SW480 (cell line): ENCODE measurements at regions not wholly inside any gene's neighbourhood (a gene's known extent, or its start where the extent isn't known, plus 50 kb on each side); places are given as distances from the start of the nearest gene placed in this dataset.

Source experiments
- DNase-seq: peaks from one replicate; pipeline ENCODE4 v3.0.0-alpha.2; 2016; ENCODE audit warnings: low spot score

GRCh38 chr5:4570047-4570995 lies 569.8 kb upstream of the ADAMTS16 start:
- DNase-seq, result peak; percentile 100

GRCh38 chr5:4571248-4571948 lies 568.7 kb upstream of the ADAMTS16 start:
- peak; percentile 65 for DNase-seq

GRCh38 chr5:4572311-4573100 lies 567.6 kb upstream of the ADAMTS16 start:
- DNase-seq, result no peak

DNA sequence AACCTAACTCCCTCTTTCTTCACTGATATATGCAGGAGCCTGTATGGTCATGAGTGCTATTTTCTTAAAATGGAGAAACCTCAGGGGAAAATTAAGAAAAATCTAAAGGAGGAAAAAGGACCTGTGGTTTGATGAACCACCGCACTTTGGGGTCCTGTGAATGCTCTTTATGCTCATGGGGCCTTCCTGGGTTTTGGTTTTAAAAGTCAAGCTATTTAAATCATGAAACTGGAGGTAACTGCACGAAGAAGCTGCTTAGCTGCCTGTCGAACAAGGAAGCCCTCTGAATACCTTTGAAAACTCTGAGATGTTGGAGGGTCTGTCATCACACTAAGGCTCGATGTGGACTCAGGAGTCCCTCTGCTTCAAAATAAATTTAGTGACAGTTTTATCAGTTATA lies 564.5 kb upstream of the ADAMTS16 start:
- DNase-seq, result no peak

GRCh38 chr5:4576161-4576748 lies 563.9 kb upstream of the ADAMTS16 start:
- no peak for DNase-seq

- DNase-seq, result no peak
Measured at GRCh38 chr5:4576908-4577307, 563.2 kb upstream of the ADAMTS16 start.

- DNase-seq, result no peak
Measured at GRCh38 chr5:4579679-4580078, 560.5 kb upstream of the ADAMTS16 start.

DNA sequence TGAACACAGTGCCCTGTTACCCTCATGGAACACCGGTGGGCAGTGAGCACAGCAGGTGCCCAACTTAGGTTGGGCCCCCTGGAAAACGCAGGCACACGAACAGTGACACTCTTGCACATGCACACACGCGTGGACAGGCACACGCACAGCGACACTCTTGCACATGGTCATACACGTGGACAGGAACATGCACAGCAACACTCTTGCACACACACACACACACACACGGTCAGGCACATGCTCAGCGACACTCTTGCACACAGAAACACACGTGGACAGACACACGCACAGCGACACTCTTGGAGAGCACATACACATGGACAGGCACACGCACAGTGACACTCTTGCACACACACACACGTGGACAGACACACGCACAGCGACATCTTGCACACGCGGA lies 559.4 kb upstream of the ADAMTS16 start:
- DNase-seq, result no peak

DNA sequence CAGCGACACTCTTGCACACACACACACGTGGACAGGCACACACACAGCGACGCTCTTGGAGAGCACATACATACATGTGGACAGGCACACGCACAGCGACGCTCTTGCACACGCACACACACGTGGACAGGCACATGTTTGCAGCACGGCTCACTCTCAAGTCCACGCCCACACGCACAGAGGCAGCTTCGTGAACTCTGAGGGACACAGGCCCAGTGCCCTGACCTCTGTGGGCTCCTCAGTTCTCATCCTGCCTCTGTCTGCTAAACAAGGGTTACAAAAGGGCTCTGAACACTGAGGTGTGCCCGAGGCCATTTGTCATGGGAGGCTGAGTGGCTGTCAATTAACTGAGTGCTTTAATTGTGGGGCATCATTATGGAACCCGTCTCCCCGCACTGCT lies 558.8 kb upstream of the ADAMTS16 start:
- no peak for DNase-seq

DNA sequence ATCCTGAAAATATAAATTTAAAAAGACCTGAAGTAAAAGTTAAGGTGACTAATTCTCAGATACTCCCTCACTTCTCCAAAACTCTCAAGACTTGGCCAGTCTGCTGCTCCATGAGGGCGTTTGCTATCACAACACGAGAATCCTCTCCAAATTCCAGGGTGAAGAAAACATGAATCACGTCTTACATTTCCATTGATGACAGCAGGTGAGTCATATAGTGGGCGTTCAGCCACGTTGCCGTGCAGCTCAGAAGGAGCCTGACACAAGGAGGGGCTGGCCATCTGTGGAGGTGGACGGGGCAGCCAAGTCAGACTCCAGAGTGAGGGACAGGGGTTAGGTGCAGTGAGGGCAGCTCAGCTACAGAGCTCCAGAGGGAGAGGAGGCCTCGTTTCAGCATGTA lies 555.1 kb upstream of the ADAMTS16 start:
- peak; percentile 52 for DNase-seq

DNA sequence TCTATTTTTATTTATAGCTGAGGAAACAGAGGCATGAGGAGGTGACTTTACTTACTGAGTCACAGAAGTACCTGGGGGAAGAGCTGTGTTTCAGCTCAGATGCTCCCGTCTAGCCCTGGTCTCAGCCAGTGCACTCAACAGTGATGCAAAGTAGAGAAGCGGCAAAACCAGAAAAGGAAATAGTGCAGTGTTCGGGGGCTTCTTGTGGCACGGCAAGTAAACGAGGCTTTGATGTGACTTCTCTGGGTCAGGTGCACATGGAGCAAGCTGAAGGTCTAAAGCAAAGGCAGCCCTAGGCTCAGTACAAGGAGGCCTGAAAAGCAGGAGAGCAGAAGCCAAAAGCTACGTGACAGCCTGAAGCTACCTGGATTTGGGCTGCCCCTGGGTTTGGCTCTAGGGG lies 526.7 kb upstream of the ADAMTS16 start:
- DNase-seq, result no peak

- DNase-seq, result no peak
Measured at GRCh38 chr5:4614088-4614487, 526.0 kb upstream of the ADAMTS16 start.

GRCh38 chr5:4615369-4615768 lies 524.8 kb upstream of the ADAMTS16 start:
- peak; percentile 33 for DNase-seq

DNA sequence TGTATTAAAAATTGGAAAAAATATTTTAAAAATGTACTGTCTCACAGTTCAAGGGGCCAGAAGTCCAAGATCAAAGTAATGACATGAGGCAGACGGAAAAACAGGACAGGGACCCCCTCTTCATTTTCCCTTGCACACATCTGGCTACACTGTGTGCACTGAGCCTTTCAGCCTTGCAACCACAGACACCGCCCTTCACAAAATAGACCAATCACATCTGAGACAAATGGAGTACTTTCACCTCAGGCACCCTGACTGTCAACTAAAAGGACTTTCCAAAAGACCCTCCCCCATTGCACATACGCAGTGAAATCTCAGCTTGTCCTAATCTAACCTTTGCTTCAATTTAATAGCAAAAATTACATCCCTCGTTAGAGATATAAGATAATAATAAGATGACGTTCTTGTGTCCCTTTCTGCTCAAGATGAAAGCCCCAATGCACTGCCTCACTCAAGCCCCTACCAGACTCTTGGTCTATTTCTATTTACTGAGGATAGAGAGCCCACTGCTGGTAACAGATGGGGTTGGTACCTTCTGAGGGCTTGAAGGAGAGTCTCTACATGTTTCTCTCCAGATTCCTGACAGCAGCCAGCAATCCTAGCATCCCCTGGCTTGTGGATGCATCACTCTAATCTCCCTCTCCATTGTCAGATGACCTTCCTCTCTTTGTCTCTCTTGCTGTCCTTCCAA lies 514.8 kb upstream of the ADAMTS16 start:
- DNase-seq, result no peak

DNA sequence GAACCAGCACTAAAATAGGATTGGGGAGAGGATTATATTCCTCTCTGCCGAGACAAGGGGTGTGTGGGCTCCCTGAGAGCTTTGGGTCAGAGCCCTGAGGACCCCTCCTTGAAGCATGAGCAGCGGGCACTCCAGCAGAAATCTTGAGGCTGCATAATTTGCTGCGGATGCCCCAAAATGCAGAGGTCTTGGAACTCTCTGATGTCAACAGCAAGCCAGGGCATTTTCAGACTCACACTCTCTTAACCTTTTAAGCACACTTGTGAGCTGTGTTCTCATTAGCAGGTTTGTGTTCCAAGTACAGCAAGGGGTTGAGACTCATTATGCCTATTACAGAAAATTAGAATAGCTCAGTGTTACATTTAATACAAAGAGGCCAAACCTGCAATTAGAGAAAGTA lies 513.0 kb upstream of the ADAMTS16 start:
- DNase-seq, result no peak

GRCh38 chr5:4627929-4628328 lies 512.2 kb upstream of the ADAMTS16 start:
- peak; percentile 27 for DNase-seq

DNA sequence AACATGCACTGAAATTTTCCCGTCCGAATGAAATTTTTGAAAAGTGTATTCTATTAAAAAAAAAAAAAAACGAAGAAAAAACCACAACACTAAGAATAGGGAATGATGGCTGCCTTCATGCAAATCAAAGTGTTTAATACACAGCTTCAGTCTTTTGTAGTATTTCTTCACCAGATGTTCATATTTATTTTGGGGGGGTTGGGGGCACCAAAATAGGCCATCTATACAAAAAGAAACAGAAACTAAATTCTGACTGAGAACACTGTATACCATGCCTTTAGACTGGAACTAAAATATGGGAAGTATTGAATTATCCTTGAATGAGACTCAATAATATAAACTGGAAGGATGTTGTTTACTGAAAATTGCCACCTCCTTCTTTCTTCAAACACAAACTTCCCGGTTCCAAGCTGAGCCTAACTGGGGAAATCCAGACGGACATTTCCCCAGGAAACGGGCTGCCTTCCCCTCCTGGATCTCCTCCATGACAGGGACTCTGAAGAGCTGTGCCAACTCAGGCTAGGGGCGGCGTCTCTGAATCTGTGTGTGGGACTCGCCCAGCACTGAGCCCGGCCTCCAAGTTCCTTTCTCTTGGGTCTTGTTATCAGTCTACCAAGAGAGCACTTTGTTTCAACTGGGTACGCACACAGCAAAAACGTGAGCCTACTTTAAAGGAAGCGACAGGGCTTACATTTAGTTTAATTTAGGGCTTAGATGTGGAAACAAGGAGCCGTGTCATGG lies 511.3 kb upstream of the ADAMTS16 start:
- no peak for DNase-seq

DNA sequence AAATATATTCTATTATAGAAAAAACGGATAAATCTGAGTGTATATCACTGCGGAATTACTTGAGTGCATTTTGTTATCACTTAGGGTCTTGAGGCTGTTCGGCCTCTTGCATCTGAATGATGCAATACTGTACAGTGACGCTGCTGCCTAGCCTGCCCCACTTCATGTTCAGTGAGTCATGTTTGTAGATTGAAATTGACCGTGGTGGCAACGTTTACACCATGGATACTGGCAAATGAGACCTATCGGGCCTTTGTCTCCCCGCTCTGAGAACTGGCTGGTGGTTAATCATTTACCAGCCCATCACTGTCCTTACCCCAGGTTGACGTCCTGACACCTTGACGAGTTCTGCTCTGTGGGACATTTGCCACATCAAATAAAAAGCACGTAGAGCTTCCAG lies 510.1 kb upstream of the ADAMTS16 start:
- peak; percentile 99 for DNase-seq

DNA sequence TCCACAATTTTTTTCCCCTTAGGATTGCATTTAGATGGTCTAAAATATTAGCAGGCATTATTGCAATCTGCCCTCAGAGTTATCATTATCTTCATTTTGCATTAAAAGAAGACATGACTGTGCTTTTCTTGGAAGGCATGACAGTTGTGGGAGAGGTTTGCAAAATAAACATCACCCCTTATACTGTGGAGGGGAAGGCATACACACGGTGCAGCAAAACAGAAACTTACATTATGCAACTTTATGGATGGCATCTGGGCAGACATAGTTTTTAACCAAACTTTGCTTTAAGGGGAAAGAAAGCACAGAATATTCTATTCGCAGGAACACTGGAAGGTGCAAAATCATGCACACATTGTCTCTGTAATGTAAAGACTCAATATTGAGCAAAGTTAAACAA lies 505.8 kb upstream of the ADAMTS16 start:
- no peak for DNase-seq

- DNase-seq, result peak; percentile 73
Measured at GRCh38 chr5:4636378-4636777, 503.8 kb upstream of the ADAMTS16 start.

- peak; percentile 31 for DNase-seq
Measured at GRCh38 chr5:4639946-4640345, 500.2 kb upstream of the ADAMTS16 start.
